Posterior vena cava (tissue), 2 donors: ENCODE measurements at regions not wholly inside any gene's neighbourhood (a gene's known extent, or its start where the extent isn't known, plus 50 kb on each side); places are given as distances from the start of the nearest gene placed in this dataset.
"Not testable (repeated sequence)": the region's sequence is repeated elsewhere in the genome, so short reads cannot be mapped to it uniquely, and the experiment has no call there.

Source experiments
- DNase-seq: peaks from one replicate; pipeline ENCODE4 v3.0.0-alpha.2; 2020; ENCODE audit warnings: low spot score
- intact Hi-C, 2 donors: fragments of 100-400 bp; cut with DNase I; formaldehyde crosslinking; loops; one replicate each; pipeline versions ENCODE4 v1.14.1 to v1.14.2; 2022 to 2023
- donor health status: DM: yes; HTN: yes; CAD: no.
- donor health status: DM: yes; HTN: yes; CAD: no.

GRCh38 chrX:980587-981235 lies 231.7 kb downstream of the CRLF2 start:
- no peak for DNase-seq
- intact Hi-C loops: no loop called here

GRCh38 chrX:979127-979526 lies 233.3 kb downstream of the CRLF2 start:
- not testable (repeated sequence) for DNase-seq
- intact Hi-C loops: loop anchor here in 1 of 2 donors (10.0 kb wide), 1 partner anchor 1576 kb away; no protein-coding TSS in a partner anchor

GRCh38 chrX:973010-973632 lies 239.3 kb downstream of the CRLF2 start:
- intact Hi-C loops: loop anchor here in 1 of 2 donors (10.0 kb wide), 1 partner anchor 1582 kb away; no protein-coding TSS in a partner anchor
- DNase-seq: no peak

GRCh38 chrX:968148-968965 lies 244.1 kb downstream of the CRLF2 start:
- DNase-seq: no peak
- intact Hi-C loops: no loop called here

DNA sequence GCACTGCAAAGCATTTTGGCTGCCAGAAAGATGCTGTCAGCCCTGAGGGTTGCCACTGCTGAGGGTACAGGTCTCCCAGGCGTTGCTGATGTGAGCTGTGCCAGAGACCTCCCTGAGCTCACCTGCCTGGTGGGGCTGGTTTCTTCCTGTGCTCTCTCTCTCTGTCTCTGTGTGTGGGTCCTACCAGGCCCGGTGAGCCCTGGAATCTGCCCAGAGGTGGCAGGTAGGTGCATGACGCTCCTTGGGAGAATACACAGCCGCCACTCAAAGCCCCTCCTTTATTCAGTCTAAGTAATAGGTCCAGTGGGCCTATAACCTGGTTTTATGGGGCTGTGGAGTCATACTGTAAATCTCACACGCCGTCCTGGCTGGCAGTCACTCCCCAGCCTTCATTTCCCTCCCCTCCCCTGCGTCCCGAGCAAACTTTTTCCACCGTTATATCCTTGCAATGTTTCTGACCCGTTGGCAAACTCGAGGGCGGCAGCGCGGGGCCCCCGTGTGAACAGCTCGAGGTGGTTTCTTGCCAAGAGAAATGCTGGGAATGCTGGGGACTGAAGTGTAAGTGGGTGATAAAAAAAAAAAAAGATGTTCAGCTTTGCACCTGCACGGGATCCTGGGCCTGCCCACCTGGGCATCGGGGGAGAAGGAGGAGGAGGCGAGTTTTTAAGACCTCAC lies 245.9 kb downstream of the CRLF2 start:
- intact Hi-C loops: no loop called here
- DNase-seq: no peak

DNA sequence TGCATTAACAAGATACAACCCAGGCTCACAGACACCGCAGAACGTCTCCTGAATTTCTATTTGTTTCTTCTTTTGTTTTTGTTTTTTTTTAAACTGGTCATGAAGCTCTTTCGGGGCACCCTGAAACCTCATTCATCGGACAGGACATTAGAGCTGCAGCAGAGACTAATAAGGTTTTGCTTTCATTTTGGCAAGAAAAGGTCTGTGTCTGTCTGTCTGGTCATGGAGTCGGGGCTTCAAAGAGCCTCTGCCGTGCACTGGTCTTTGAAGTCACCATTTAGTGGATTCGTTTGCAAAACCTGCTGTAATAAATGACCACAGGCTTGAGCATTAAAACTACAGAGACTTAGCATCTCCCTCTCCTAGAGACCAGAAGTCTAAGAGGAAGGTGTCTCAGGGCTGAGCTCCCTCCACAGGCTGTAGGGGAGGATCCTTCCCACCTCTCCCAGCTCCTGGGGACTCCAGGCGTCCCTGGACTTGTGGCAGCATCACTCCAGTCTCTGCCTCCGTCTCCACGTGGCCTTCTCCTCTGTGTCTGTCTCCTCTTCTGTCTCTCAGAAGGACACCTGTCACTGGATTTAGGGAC lies 247.5 kb downstream of the CRLF2 start:
- no peak for DNase-seq
- intact Hi-C loops: no loop called here

- no peak for DNase-seq
- intact Hi-C loops: no loop called here
Measured at GRCh38 chrX:960821-961220, 251.6 kb downstream of the CRLF2 start.

DNA sequence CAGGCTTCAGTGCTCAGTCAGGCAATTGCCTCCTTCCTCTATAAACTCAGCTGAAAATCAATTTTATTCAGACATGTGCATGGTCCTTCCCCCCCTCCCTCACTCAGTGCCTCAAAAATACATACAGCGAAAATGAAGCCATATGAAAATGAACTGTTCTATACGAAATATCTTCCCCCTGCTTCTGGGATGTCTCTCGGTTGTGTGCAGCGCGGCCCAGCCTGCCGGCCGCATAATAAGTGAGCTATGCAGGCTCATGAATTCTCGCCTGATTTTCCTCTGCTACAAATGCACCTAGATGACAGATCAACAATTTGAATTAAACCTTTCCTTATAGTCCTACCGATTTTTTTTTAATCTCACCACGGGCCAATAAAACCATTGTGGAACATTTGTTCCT lies 252.9 kb downstream of the CRLF2 start:
- no peak for DNase-seq
- intact Hi-C loops: no loop called here

- intact Hi-C loops, DNase-seq: not testable (repeated sequence)
Measured at GRCh38 chrX:955168-955781, 257.2 kb downstream of the CRLF2 start.

DNA sequence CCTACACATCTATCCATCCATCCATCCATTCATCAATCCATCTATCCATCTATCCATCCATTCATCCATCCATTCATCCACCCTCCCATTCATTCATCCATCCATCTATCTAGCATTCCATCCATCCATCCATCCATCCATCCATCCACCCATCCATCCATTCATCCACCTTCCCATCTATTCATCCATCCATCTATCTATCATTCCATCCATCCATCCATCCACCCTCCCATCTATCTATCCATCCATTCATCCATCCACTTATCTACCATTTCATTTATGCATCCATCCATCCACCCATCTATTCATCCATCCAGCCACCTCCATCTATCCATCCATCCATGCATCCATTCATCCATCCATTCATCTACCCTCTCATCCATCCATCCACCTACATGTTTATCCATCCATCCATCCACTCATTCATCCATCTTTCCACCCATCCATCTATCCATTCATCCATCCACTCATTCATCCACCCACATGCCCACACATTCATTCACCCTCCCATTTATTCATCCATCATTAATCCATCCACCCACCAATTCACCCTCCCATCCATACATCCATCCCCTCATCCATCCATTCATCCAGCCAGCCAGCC lies 258.5 kb downstream of the CRLF2 start:
- no peak for DNase-seq
- intact Hi-C loops: no loop called here

DNA sequence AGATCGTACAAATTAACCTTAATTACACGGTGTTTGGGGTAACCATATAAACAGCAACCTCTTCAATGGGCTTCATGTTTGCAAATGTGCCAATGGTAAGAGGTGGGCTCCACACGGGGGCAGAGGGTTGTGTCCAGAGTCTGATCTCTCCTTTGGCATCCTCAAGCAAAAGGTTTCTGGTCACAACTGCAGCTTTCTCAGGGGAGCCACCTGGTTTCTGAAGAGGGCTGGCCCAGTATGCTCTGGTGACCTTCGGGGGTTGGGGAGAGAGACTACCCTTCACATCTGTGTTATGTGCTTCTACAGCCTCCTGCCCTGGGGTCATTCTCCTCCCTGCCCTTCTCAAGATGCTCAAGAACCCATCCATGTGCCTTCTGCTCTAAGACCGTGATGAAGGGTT lies 259.6 kb downstream of the CRLF2 start:
- intact Hi-C loops: no loop called here
- no peak for DNase-seq

GRCh38 chrX:947262-947661 lies 265.2 kb downstream of the CRLF2 start:
- intact Hi-C loops, DNase-seq: not testable (repeated sequence)

DNA sequence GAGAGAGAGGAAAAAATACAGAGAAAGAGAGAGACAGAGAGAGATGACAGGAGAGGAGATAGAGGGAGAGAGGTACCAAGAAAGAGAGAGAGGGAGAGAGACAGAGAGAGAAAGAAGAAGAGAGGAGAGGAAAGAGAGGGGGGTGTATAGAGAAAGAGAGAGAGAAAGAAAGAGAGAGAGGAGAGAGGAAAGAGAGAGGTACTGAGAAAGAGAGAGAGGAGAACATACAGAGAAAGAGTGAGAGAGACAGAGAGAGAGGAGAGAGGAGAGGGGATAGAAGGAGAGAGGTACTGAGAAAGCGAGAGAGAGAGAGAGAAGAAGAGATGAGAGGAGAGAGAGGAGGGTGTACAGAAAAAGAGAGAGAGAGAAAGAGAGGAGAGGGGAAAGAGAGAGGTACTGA lies 269.4 kb downstream of the CRLF2 start:
- intact Hi-C loops: no loop called here
- no peak for DNase-seq

DNA sequence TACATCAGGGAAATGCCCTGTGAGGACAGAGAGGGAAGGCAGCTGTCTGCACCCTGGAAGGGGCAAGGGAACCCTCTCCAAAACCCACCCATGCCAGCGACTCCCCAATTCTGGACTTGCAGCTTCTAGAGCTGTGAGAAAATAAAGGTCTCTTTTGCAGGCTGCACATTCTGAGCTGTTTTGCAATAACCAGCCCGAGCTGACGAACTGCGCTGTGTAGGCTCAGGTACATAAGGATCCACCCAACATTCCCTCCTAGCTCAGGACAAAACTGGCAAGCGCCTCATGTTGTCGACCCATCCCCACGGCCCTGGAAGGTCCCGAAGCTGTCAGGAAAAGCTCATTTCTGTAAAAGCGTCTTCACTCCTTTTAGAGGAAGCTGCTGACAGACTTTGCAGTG lies 271.8 kb downstream of the CRLF2 start:
- intact Hi-C loops: no loop called here
- no peak for DNase-seq

- DNase-seq: no peak
- intact Hi-C loops: no loop called here
Measured at GRCh38 chrX:936979-937769, 275.3 kb downstream of the CRLF2 start.

DNA sequence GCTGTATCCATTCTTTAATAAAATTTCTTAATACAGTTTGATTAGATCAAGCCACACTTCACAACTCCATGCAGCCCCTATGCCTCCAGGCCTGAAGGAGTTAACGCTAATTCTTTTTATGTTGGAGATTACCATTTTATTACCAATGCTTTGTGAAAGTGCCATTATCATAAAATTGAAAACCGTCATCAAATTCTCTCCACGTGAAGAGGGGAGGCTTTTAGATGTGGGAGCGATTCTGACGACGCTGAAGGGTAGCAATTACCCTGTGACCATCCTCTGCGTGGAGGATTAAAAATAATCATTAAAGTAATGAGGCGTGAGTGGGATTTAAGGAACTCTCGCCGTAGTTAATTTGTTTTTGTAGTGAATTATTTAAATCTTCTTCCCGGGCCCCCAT lies 278.8 kb downstream of the CRLF2 start:
- no peak for DNase-seq

DNA sequence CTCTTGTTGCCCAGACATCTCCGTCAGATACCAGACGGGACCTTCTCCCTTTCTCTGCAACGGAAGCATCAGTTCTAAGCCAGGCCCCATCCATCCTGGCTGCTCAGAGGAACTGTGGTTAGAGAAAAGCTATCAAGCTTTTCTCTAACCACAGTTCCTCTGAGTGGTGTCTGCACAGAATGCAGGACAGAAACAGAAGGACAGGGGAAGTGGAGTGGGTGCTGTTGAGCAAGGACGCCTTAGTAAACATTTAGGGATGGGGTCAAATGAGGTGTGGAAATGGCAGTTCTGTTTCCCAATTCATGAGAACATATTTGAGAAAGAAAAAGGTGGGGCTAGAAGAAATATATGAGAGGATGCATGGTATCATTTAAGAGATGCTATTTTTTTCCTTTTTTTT lies 283.8 kb downstream of the CRLF2 start:
- intact Hi-C loops: no loop called here
- DNase-seq: peak; percentile 3

More for the DNA sequence above, 278.8 kb downstream of the CRLF2 start:
- intact Hi-C loops: no loop called here

DNA sequence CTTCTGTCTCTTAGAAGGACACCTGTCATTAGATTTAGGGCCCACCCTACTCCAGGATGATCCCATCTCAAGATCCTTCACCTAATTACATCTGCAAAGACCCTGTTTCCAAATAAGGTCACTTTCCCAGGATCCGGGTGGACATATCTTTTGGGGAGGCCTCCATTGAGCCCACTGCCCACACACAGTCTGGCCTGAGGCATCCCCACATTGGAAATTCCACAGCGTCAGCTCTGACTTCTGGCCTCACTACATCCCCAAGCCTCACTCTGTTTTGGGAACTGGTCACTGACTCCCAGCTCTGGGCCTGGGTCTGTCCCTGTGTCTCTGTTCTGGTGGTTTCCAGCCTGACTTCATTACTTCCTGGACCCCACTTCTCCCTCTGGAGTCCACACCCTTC lies 285.5 kb downstream of the CRLF2 start:
- intact Hi-C loops: no loop called here
- peak; percentile 36 for DNase-seq
